ENCODE measurements at regions not wholly inside any gene's neighbourhood (a gene's known extent, or its start where the extent isn't known, plus 50 kb on each side); places are given as distances from the start of the nearest gene placed in this dataset.

DNA sequence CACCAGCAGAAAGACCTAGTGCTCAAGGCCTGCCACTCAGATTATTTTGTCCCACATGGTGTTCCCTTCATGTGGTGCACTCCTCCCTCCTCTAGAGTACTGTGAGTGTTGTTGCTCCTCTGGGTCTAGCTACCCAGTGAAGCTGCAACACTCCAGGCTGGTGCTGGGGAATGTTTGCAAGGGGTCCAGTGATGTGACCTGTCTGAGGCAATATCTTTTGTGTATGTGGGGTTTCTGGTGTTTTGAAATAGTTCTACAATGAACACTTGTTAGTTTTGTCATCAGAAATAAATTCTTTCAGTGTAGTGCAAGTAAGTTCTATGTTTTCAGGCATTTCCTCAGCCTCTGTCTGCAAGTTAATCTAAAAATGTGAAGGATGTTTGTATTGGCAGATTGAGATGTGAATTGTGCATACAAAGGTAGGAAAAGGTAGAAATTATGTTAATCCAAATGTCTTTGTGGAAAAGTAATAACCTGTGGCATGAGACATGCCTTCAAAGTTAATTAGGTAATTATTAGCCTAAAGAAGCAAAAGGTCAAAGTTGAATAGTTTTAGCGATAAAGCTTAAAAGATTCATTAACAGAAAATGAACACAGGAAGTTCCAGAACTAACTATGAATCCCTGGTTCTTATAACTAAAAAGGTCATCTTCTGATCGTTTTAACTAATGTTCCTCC is 616.8 kb downstream of the LTN1 start:
- H2AFZ ChIP-seq (ENCODE audit: low read depth, low read length, severe bottlenecking), result no peak overlapping the region
- H3K4me3 ChIP-seq (ENCODE audit: insufficient read depth, low read length, poor library complexity, severe bottlenecking), result no peak overlapping the region
- H3K9me3 ChIP-seq (ENCODE audit: insufficient read depth, low read length), result no peaks in the 10 kb centered on the region
- H3K27ac ChIP-seq (ENCODE audit: low read depth, low read length), result no peak overlapping the region
- TF ChIP-seq CTCF (IDR thresholded peaks at IDR 0.05; ENCODE audit: insufficient read depth, low read length, poor library complexity, severe bottlenecking), result no peak
- no peak for TF ChIP-seq EZH2phosphoT487 (conservative IDR thresholded peaks at IDR 0.05; ENCODE audit: low read length)
- H4K20me1 ChIP-seq (ENCODE audit: low read depth, low read length), result no peaks in the 10 kb centered on the region
- H3F3A ChIP-seq (ENCODE audit: insufficient read depth), result no peaks in the 10 kb centered on the region
- H3K9ac ChIP-seq (ENCODE audit: low read length), result no peak overlapping the region
- no peaks in the 10 kb centered on the region for H3K36me3 ChIP-seq (ENCODE audit: low read length)
- no peaks in the 10 kb centered on the region for H3K79me2 ChIP-seq (ENCODE audit: insufficient read depth, low read length)
- H3K27me3 ChIP-seq (ENCODE audit: low read length), result no peaks in the 10 kb centered on the region
- no peak overlapping the region for H3K4me2 ChIP-seq (ENCODE audit: low read depth, low read length, poor library complexity, severe bottlenecking)
- H3K9me2 ChIP-seq (replicated peaks; ENCODE audit: insufficient read depth, low read length), result no peaks in the 10 kb centered on the region

GRCh38 chr21:28374881-28375280 is 617.8 kb downstream of the LTN1 start:
- TF ChIP-seq CTCF (IDR thresholded peaks at IDR 0.05; ENCODE audit: insufficient read depth, low read length, poor library complexity, severe bottlenecking) (no peak), EZH2phosphoT487 (conservative IDR thresholded peaks at IDR 0.05; ENCODE audit: low read length) (no peak)
- Histone ChIP-seq H2AFZ (ENCODE audit: low read depth, low read length, severe bottlenecking) (no peak overlapping the region), H3K4me2 (ENCODE audit: low read depth, low read length, poor library complexity, severe bottlenecking) (no peak overlapping the region), H3K9me3 (ENCODE audit: insufficient read depth, low read length) (no peaks in the 10 kb centered on the region), H3K27me3 (ENCODE audit: low read length) (no peaks in the 10 kb centered on the region), H3K79me2 (ENCODE audit: insufficient read depth, low read length) (no peaks in the 10 kb centered on the region), H3K27ac (ENCODE audit: low read depth, low read length) (no peak overlapping the region), H3K9me2 (replicated peaks; ENCODE audit: insufficient read depth, low read length) (no peaks in the 10 kb centered on the region), H3F3A (ENCODE audit: insufficient read depth) (no peaks in the 10 kb centered on the region), H4K20me1 (ENCODE audit: low read depth, low read length) (no peaks in the 10 kb centered on the region), H3K36me3 (ENCODE audit: low read length) (no peaks in the 10 kb centered on the region), H3K4me3 (ENCODE audit: insufficient read depth, low read length, poor library complexity, severe bottlenecking) (no peak overlapping the region), H3K9ac (ENCODE audit: low read length) (no peak overlapping the region)

DNA sequence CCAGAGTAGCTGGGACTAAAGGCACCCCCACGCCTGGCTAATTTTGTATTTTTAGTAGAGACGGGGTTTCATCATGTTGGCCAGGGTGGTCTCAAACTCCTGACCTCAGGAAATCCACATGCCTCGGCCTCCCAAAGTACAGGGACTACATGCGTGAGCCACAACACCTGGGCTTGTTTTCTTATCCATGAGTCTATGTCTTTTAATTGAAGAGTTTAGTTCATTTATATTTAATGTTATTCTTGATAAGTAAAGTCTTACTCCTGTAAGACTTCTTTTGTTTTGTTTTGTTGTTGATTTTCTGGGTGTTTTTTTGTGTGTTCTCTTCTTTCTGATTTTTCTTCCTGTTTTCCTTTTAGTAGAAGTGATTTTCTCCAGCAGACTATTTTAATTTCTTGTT is 621.0 kb downstream of the LTN1 start:
- H3K9me2 ChIP-seq (replicated peaks; ENCODE audit: insufficient read depth, low read length), result no peaks in the 10 kb centered on the region
- no peak overlapping the region for H3K4me2 ChIP-seq (ENCODE audit: low read depth, low read length, poor library complexity, severe bottlenecking)
- H3K27me3 ChIP-seq (ENCODE audit: low read length), result no peaks in the 10 kb centered on the region
- H3K27ac ChIP-seq (ENCODE audit: low read depth, low read length), result no peak overlapping the region
- H3K36me3 ChIP-seq (ENCODE audit: low read length), result no peaks in the 10 kb centered on the region
- no peaks in the 10 kb centered on the region for H3F3A ChIP-seq (ENCODE audit: insufficient read depth)
- H3K9ac ChIP-seq (ENCODE audit: low read length), result no peak overlapping the region
- no peaks in the 10 kb centered on the region for H3K9me3 ChIP-seq (ENCODE audit: insufficient read depth, low read length)
- TF ChIP-seq EZH2phosphoT487 (conservative IDR thresholded peaks at IDR 0.05; ENCODE audit: low read length), result no peak
- no peak for TF ChIP-seq CTCF (IDR thresholded peaks at IDR 0.05; ENCODE audit: insufficient read depth, low read length, poor library complexity, severe bottlenecking)
- no peak overlapping the region for H2AFZ ChIP-seq (ENCODE audit: low read depth, low read length, severe bottlenecking)
- no peaks in the 10 kb centered on the region for H4K20me1 ChIP-seq (ENCODE audit: low read depth, low read length)
- no peak overlapping the region for H3K4me3 ChIP-seq (ENCODE audit: insufficient read depth, low read length, poor library complexity, severe bottlenecking)
- H3K79me2 ChIP-seq (ENCODE audit: insufficient read depth, low read length), result no peaks in the 10 kb centered on the region
